ENCODE measurements at regions not wholly inside any gene's neighbourhood (a gene's known extent, or its start where the extent isn't known, plus 50 kb on each side); places are given as distances from the start of the nearest gene placed in this dataset.
"Not testable (repeated sequence)": the region's sequence is repeated elsewhere in the genome, so short reads cannot be mapped to it uniquely, and the experiment has no call there.

- Mint-ChIP-seq H3K4me3 (no peak overlapping the region), H3K9me3 (peaks cover 56% of the 10 kb centered on the region), H3K27ac (no peak overlapping the region), H3K4me1 (peaks cover 36% of the 10 kb centered on the region), H3K27me3 (ENCODE audit: low read depth, poor library complexity) (no peaks in the 10 kb centered on the region), H3K36me3 (ENCODE audit: low read depth) (no peaks in the 10 kb centered on the region)
- no peak for TF ChIP-seq CTCF (IDR thresholded peaks at IDR 0.05)
- DNase-seq, result no peak
Observed at GRCh38 chrX:13418126-13419097, 98.6 kb upstream of the ATXN3L start.

GRCh38 chrX:13415509-13415908, 95.7 kb upstream of the ATXN3L start:
- DNase-seq, result no peak
- H3K27ac Mint-ChIP-seq, result no peak overlapping the region
- H3K4me1 Mint-ChIP-seq, result peaks cover 36% of the 10 kb centered on the region
- peaks cover 62% of the 10 kb centered on the region for H3K9me3 Mint-ChIP-seq
- no peak overlapping the region for H3K4me3 Mint-ChIP-seq
- H3K27me3 Mint-ChIP-seq (ENCODE audit: low read depth, poor library complexity), result no peaks in the 10 kb centered on the region
- H3K36me3 Mint-ChIP-seq (ENCODE audit: low read depth), result no peaks in the 10 kb centered on the region
- TF ChIP-seq CTCF (IDR thresholded peaks at IDR 0.05), result no peak

- Mint-ChIP-seq H3K9me3 (peaks cover 57% of the 10 kb centered on the region), H3K36me3 (ENCODE audit: low read depth) (no peaks in the 10 kb centered on the region), H3K27me3 (ENCODE audit: low read depth, poor library complexity) (no peaks in the 10 kb centered on the region), H3K27ac (no peak overlapping the region), H3K4me1 (peaks cover 27% of the 10 kb centered on the region), H3K4me3 (no peak overlapping the region)
- no peak for TF ChIP-seq CTCF (IDR thresholded peaks at IDR 0.05)
- no peak for DNase-seq
Observed at GRCh38 chrX:13414006-13414647, 94.3 kb upstream of the ATXN3L start.

- no peaks in the 10 kb centered on the region for H3K36me3 Mint-ChIP-seq (ENCODE audit: low read depth)
- peaks cover 60% of the 10 kb centered on the region for H3K9me3 Mint-ChIP-seq
- TF ChIP-seq CTCF (IDR thresholded peaks at IDR 0.05), result no peak
- H3K27ac Mint-ChIP-seq, result no peak overlapping the region
- no peak for DNase-seq
- H3K27me3 Mint-ChIP-seq (ENCODE audit: low read depth, poor library complexity), result peaks cover 3% of the 10 kb centered on the region
- H3K4me1 Mint-ChIP-seq, result peaks cover 13% of the 10 kb centered on the region
- H3K4me3 Mint-ChIP-seq, result no peak overlapping the region
Observed at GRCh38 chrX:13412208-13412600, 92.4 kb upstream of the ATXN3L start.

- H3K4me3 Mint-ChIP-seq, result no peak overlapping the region
- H3K4me1 Mint-ChIP-seq, result peaks cover 13% of the 10 kb centered on the region
- peaks cover 6% of the 10 kb centered on the region for H3K36me3 Mint-ChIP-seq (ENCODE audit: low read depth)
- no peak for TF ChIP-seq CTCF (IDR thresholded peaks at IDR 0.05)
- no peak for DNase-seq
- H3K9me3 Mint-ChIP-seq, result peaks cover 61% of the 10 kb centered on the region
- peaks cover 3% of the 10 kb centered on the region for H3K27me3 Mint-ChIP-seq (ENCODE audit: low read depth, poor library complexity)
- no peak overlapping the region for H3K27ac Mint-ChIP-seq
Observed at GRCh38 chrX:13411496-13412207, 91.8 kb upstream of the ATXN3L start.

- not testable (repeated sequence) for H3K27ac Mint-ChIP-seq; H3K27me3 Mint-ChIP-seq (ENCODE audit: low read depth, poor library complexity); DNase-seq; H3K4me3 Mint-ChIP-seq; H3K36me3 Mint-ChIP-seq (ENCODE audit: low read depth); H3K4me1 Mint-ChIP-seq
- peaks cover 64% of the 10 kb centered on the region for H3K9me3 Mint-ChIP-seq
Observed at GRCh38 chrX:13408599-13408998, 88.7 kb upstream of the ATXN3L start.

- H3K9me3 Mint-ChIP-seq, result peaks cover 58% of the 10 kb centered on the region
- H3K4me3 Mint-ChIP-seq; H3K27ac Mint-ChIP-seq; H3K36me3 Mint-ChIP-seq (ENCODE audit: low read depth); H3K27me3 Mint-ChIP-seq (ENCODE audit: low read depth, poor library complexity); DNase-seq: not testable (repeated sequence)
- peaks cover 18% of the 10 kb centered on the region for H3K4me1 Mint-ChIP-seq
Observed at GRCh38 chrX:13404777-13405176, 84.9 kb upstream of the ATXN3L start.

All from nephron progenitor cell (in vitro differentiated cells).